HepG2 (cell line): ENCODE measurements at regions not wholly inside any gene's neighbourhood (a gene's known extent, or its start where the extent isn't known, plus 50 kb on each side); places are given as distances from the start of the nearest gene placed in this dataset.

Experiments used
- ATAC-seq: fragments of 200-7000 bp; cut with Tn5 transposase; 3 replicates; pipeline ENCODE4 v1.9.1; 2020; ENCODE audit warnings: mild to moderate bottlenecking, moderate library complexity
- BruUV-seq: library from RNA; stranded (reverse); fragments of 400-500 nt; replicated peaks from 2 replicates; lab custom pipeline; 2021; lab: Mats Ljungman, UMichigan
- CTCF ChIA-PET: fragments of 300-600 bp; formaldehyde crosslinking; extraction: SDS; loops from one replicate; lab custom pipeline; 2021; ENCODE audit warnings: low total read pairs, inconsistent platforms, low intra/inter-chr PET ratio; lab: Yijun Ruan, JAX
- POLR2A ChIA-PET: fragments of 350-600 bp; sonication (Branson Sonifier 250); formaldehyde crosslinking; loops from one replicate; lab custom pipeline; 2020; ENCODE audit warnings: antibody characterized with exemption, inconsistent platforms; lab: Yijun Ruan, JAX
- DNase-seq: peaks from one replicate; pipeline ENCODE4 v3.0.0-alpha.2; 2015; ENCODE audit warnings: low spot score
- FAIRE-seq: peaks from 3 replicates; lab custom pipeline; 2011; peaks lifted over from hg19 to GRCh38; lab: Jason Lieb, UNC
- H2AFZ ChIP-seq: one replicate; pipeline ENCODE4 v1.6.1; 2011; ENCODE audit warnings: low read length, inconsistent platforms
- H3K27ac ChIP-seq: fragments of 300-600 bp; 3 replicates; pipeline ENCODE4 v1.8.0; 2011; ENCODE audit warnings: mixed run types, mild to moderate bottlenecking, mixed read lengths, low read length, inconsistent platforms; ENCODE audit not compliant: insufficient read depth; ENCODE audit errors: extremely low read length
- H3K27me3 ChIP-seq, 2 experiments: fragments of 200-600 bp in 1 of 2; 2 replicates in 1 of 2; 3 replicates in 1 of 2; pipeline versions ENCODE4 v1.6.0 to v1.8.0; 2011; ENCODE audit warnings: low read length in 2 of 2, mild to moderate bottlenecking in 2 of 2, moderate library complexity in 2 of 2, inconsistent platforms in 1 of 2; ENCODE audit not compliant: insufficient read depth in 2 of 2, control insufficient read depth in 1 of 2
- H3K36me3 ChIP-seq, 2 experiments: fragments of 200-600 bp in 1 of 2; replicated peaks in 1 of 2; 2 replicates in 1 of 2; 3 replicates in 1 of 2; pipeline versions ENCODE4 v1.5.1 to v1.8.0; 2011; ENCODE audit warnings: low read length in 2 of 2, inconsistent platforms in 1 of 2; ENCODE audit not compliant: insufficient read depth in 2 of 2, control insufficient read depth in 1 of 2
- H3K4me1 ChIP-seq: 2 replicates; pipeline ENCODE4 v1.5.1; 2012; ENCODE audit warnings: low read length, inconsistent platforms; ENCODE audit not compliant: insufficient read depth
- H3K4me2 ChIP-seq: 2 replicates; pipeline ENCODE4 v1.6.0; 2011; ENCODE audit warnings: low read depth, low read length, inconsistent platforms
- H3K4me3 ChIP-seq, 3 experiments: fragments of 200-600 bp in 1 of 3; sonication (generic), shearing (Covaris generic) in 1 of 3; replicated peaks in 1 of 3; 2 replicates each; pipeline ENCODE4 v1.5.1; 2011 to 2016; ENCODE audit warnings: low read length in 3 of 3, inconsistent platforms in 2 of 3, low read depth in 2 of 3, mild to moderate bottlenecking in 2 of 3, control low read depth in 1 of 3, mixed read lengths in 1 of 3; ENCODE audit not compliant: insufficient read depth in 1 of 3
- H3K79me2 ChIP-seq: one replicate; pipeline ENCODE4 v1.6.1; 2011; ENCODE audit warnings: low read length, inconsistent platforms; ENCODE audit not compliant: insufficient read depth
- H3K9ac ChIP-seq: 2 replicates; pipeline ENCODE4 v1.6.0; 2011; ENCODE audit warnings: mild to moderate bottlenecking, low read depth, low read length, inconsistent platforms; ENCODE audit not compliant: insufficient read depth
- H3K9me3 ChIP-seq: 2 replicates; pipeline ENCODE4 v1.5.1; 2012; ENCODE audit warnings: mild to moderate bottlenecking, low read length
- H4K20me1 ChIP-seq: 2 replicates; pipeline ENCODE4 v1.6.0; 2011; ENCODE audit warnings: inconsistent platforms, mild to moderate bottlenecking, low read length, moderate library complexity; ENCODE audit not compliant: insufficient read depth
- ATAD3A ChIP-seq: sonication (generic); formaldehyde crosslinking; IDR thresholded peaks from 2 replicates; pipeline ENCODE4 v1.4.0; 2020; ENCODE audit warnings: missing genetic modification reagents
- ESRRA ChIP-seq: sonication (generic); formaldehyde crosslinking; IDR thresholded peaks from 2 replicates; pipeline ENCODE4 v1.5.1; 2020; ENCODE audit warnings: mild to moderate bottlenecking, low read depth, missing genetic modification reagents
- FOXJ3 ChIP-seq: sonication (generic); formaldehyde crosslinking; IDR thresholded peaks from 2 replicates; pipeline ENCODE4 v1.4.0; 2020; ENCODE audit warnings: missing genetic modification reagents, mild to moderate bottlenecking, borderline replicate concordance
- FOXP4 ChIP-seq: sonication (generic); formaldehyde crosslinking; IDR thresholded peaks from 2 replicates; pipeline ENCODE4 v1.4.0; 2020; ENCODE audit warnings: missing genetic modification reagents
- KDM6A ChIP-seq: IDR thresholded peaks from 2 replicates; pipeline ENCODE4 v1.6.1; 2016; ENCODE audit warnings: low read depth
- MBNL3 ChIP-seq: fragments of 250-450 bp; sonication (Bioruptor Pico); conservative IDR thresholded peaks from 2 replicates; pipeline ENCODE4 v1.8.0; 2022; ENCODE audit warnings: mild to moderate bottlenecking, inconsistent platforms
- PAX8 ChIP-seq: sonication (generic); formaldehyde crosslinking; IDR thresholded peaks from 2 replicates; pipeline ENCODE4 v1.8.0; 2022; ENCODE audit warnings: mild to moderate bottlenecking, missing genetic modification reagents, borderline replicate concordance
- PPARG ChIP-seq: conservative IDR thresholded peaks from 2 replicates; pipeline ENCODE4 v1.6.1; 2016; ENCODE audit warnings: missing biosample characterization, missing genetic modification reagents
- STAT5B ChIP-seq: sonication (generic); formaldehyde crosslinking; IDR thresholded peaks from 2 replicates; pipeline ENCODE4 v1.4.0; 2020; ENCODE audit warnings: missing genetic modification reagents
- TARDBP ChIP-seq: sonication (generic); formaldehyde crosslinking; IDR thresholded peaks from 2 replicates; pipeline ENCODE4 v1.8.0; 2022; ENCODE audit warnings: mild to moderate bottlenecking, missing genetic modification reagents
- ZBTB38 ChIP-seq: sonication (generic); formaldehyde crosslinking; IDR thresholded peaks from 2 replicates; pipeline ENCODE4 v1.5.1; 2020; ENCODE audit warnings: mild to moderate bottlenecking, missing genetic modification reagents
- ZNF136 ChIP-seq: sonication (generic); formaldehyde crosslinking; IDR thresholded peaks from 2 replicates; pipeline ENCODE4 v1.8.1; 2022; ENCODE audit warnings: low read depth, mild to moderate bottlenecking, moderate library complexity, missing genetic modification reagents
- ZNF138 ChIP-seq: sonication (generic); formaldehyde crosslinking; IDR thresholded peaks from 2 replicates; pipeline ENCODE4 v1.5.0; 2020; ENCODE audit warnings: mild to moderate bottlenecking, low read depth, missing genetic modification reagents
- ZNF468 ChIP-seq: sonication (generic); formaldehyde crosslinking; IDR thresholded peaks from 2 replicates; pipeline ENCODE4 v1.8.0; 2022; ENCODE audit warnings: mild to moderate bottlenecking, moderate library complexity, missing genetic modification reagents
- ZNF781 ChIP-seq: sonication (generic); formaldehyde crosslinking; IDR thresholded peaks from 2 replicates; pipeline ENCODE4 v1.5.1; 2020; ENCODE audit warnings: borderline replicate concordance, mild to moderate bottlenecking, missing genetic modification reagents; ENCODE audit errors: not compliant biosample characterization
- WGBS: methylation state at CpG from one replicate; pipeline ENCODE4 v1.1.6; 2017; ENCODE audit warnings: low lambda C conversion rate; 5-methylcytosine and 5-hydroxymethylcytosine counted together
- in situ Hi-C: cut with HindIII; loops from 2 replicates; pipeline ENCODE4 v1.10.0; 2017; ENCODE audit warnings: low pct_unique_long_range_greater_than_20kb; ENCODE audit not compliant: extremely low pct_ligation_motif_present
- intact Hi-C: fragments of 100-400 bp; cut with micrococcal nuclease; formaldehyde crosslinking; loops from one replicate; pipeline ENCODE4 v1.10.0; 2022; ENCODE audit not compliant: unreplicated experiment
- TF ChIP-seq, protein P1 (sequence below): sonication (generic); formaldehyde crosslinking; IDR thresholded peaks from 2 replicates; pipeline ENCODE4 v1.5.1; 2020; ENCODE audit warnings: mild to moderate bottlenecking, missing genetic modification reagents, borderline replicate concordance

GRCh38 chr4:71841336-71841735 lies 57.5 kb upstream of the GC start:
- Histone ChIP-seq H3K79me2 (no peaks in the 10 kb centered on the region), H3K4me3 (no peak overlapping the region), H3K4me1 (no peaks in the 10 kb centered on the region), H3K27me3 (no peaks in the 10 kb centered on the region), H3K4me2 (no peak overlapping the region), H4K20me1 (no peaks in the 10 kb centered on the region), H3K27ac (no peak overlapping the region), H3K9ac (no peak overlapping the region), H3K9me3 (peaks cover 78% of the 10 kb centered on the region), H2AFZ (no peak overlapping the region), H3K36me3 (no peaks in the 10 kb centered on the region)
- 9% methylated on average over 2 of the region's 2 CpGs for WGBS
- TF ChIP-seq MBNL3 (CRISPR knock-in tag) (no peak), KDM6A (CRISPR knock-in tag) (no peak), ZNF136 (CRISPR knock-in tag) (no peak), STAT5B (no peak), FOXJ3 (CRISPR knock-in tag) (no peak), ZNF138 (no peak), ZNF468 (CRISPR knock-in tag) (no peak)
- TF ChIP-seq, protein P1, sequence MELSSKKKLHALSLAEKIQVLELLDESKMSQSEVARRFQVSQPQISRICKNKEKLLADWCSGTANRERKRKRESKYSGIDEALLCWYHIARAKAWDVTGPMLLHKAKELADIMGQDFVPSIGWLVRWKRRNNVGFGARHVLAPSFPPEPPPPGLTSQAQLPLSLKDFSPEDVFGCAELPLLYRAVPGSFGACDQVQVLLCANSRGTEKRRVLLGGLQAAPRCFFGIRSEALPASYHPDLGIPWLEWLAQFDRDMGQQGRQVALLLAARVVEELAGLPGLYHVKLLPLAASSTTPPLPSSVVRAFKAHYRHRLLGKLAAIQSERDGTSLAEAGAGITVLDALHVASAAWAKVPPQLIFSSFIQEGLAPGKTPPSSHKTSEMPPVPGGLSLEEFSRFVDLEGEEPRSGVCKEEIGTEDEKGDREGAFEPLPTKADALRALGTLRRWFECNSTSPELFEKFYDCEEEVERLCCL (CRISPR knock-in tag) = no peak
- no TSS peak for BruUV-seq
- ATAC-seq = no peak
- in situ Hi-C loops (no loop called here), intact Hi-C loops (no loop called here)
- CTCF ChIA-PET = no interaction called here
- DNase-seq = no peak
- no peak for FAIRE-seq
- POLR2A ChIA-PET = no interaction called here

DNA sequence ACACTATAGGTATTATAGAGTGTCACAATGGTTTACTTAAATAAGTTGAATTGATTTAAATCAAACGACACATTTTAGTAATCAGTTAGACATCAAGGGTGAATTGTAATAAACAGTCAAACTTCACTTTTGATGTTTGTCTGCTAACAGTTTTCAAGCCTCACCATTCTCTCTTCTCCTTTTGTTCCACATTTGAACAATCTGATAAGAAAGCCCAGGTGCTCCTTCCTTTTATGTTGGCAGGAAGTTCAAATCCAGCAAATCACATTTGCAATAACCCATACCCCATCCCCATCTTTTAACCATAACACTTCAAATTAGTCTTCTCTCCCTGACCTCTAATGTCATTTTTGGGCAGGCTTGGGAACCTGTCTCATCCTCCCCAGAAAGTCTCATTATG lies 63.4 kb upstream of the GC start:
- in situ Hi-C loops (no loop called here), intact Hi-C loops (no loop called here)
- no peak overlapping the region for H3K27ac ChIP-seq
- H3K4me3 ChIP-seq = no peak overlapping the region
- ATAC-seq (no peak), FAIRE-seq (no peak), DNase-seq (no peak)
- H3K27me3 ChIP-seq = no peaks in the 10 kb centered on the region
- no peak overlapping the region for H2AFZ ChIP-seq
- no peaks in the 10 kb centered on the region for H4K20me1 ChIP-seq
- ChIA-PET POLR2A (no interaction called here), CTCF (no interaction called here)
- H3K36me3 ChIP-seq = no peaks in the 10 kb centered on the region
- H3K9me3 ChIP-seq = peaks cover 75% of the 10 kb centered on the region
- no TSS peak for BruUV-seq
- no peaks in the 10 kb centered on the region for H3K79me2 ChIP-seq
- H3K9ac ChIP-seq = no peak overlapping the region
- H3K4me2 ChIP-seq = no peak overlapping the region
- 0% methylated on average over 1 of the region's 1 CpG for WGBS
- H3K4me1 ChIP-seq = no peaks in the 10 kb centered on the region
- TF ChIP-seq PAX8 (CRISPR knock-in tag) = no peak
- no peak for TF ChIP-seq TARDBP (CRISPR knock-in tag)
- no peak for TF ChIP-seq ZNF781 (CRISPR knock-in tag)
- TF ChIP-seq ZBTB38 (CRISPR knock-in tag) = no peak
- TF ChIP-seq ATAD3A (CRISPR knock-in tag) = no peak
- TF ChIP-seq FOXP4 = no peak
- no peak for TF ChIP-seq ESRRA (CRISPR knock-in tag)
- TF ChIP-seq PPARG (CRISPR knock-in tag) = no peak
